Adrenal gland (tissue), 5 donors: ENCODE measurements at regions not wholly inside any gene's neighbourhood (a gene's known extent, or its start where the extent isn't known, plus 50 kb on each side); places are given as distances from the start of the nearest gene placed in this dataset.

Experiments
- CTCF ChIP-seq, 6 experiments: fragments of 450-650 bp in 4 of 6; fragments of 200-600 bp in 2 of 6; sonication (generic) in 1 of 6; IDR thresholded peaks; 1 replicate in 5 of 6; 2 replicates in 1 of 6; pipeline versions ENCODE4 v1.5.1 to v1.8.0; 2016 to 2021; ENCODE audit warnings: antibody characterized with exemption in 6 of 6, mild to moderate bottlenecking in 2 of 6, moderate library complexity in 1 of 6
- POLR2A ChIP-seq, 2 donors: fragments of 450-650 bp; IDR thresholded peaks; one replicate each; pipeline ENCODE4 v1.6.1; 2017; ENCODE audit warnings: antibody characterized with exemption in 2 of 2, mild to moderate bottlenecking in 2 of 2, moderate library complexity in 1 of 2
- donor health status: DM: no; HTN: no; CAD: no.

- no peak for TF ChIP-seq CTCF (IDR thresholded peaks at IDR 0.05)
- TF ChIP-seq POLR2A (IDR thresholded peaks at IDR 0.05): no peak
These were observed 1672.7 kb upstream of the TMEFF2 start for GRCh38 chr2:193867454-193867853.
